GM18505 (cell line): ENCODE measurements at regions not wholly inside any gene's neighbourhood (a gene's known extent, or its start where the extent isn't known, plus 50 kb on each side); places are given as distances from the start of the nearest gene placed in this dataset.

ENCODE experiments used
- ATAC-seq: cut with Tn5 transposase; IDR thresholded peaks from one replicate; pipeline ENCODE4 v1.9.1; 2021; ENCODE audit not compliant: unreplicated experiment
- POLR2A ChIP-seq: IDR thresholded peaks from 4 replicates; pipeline ENCODE4 v1.6.1; 2011; ENCODE audit warnings: borderline replicate concordance; ENCODE audit not compliant: insufficient read depth, insufficient read length; ENCODE audit errors: extremely low read depth

DNA sequence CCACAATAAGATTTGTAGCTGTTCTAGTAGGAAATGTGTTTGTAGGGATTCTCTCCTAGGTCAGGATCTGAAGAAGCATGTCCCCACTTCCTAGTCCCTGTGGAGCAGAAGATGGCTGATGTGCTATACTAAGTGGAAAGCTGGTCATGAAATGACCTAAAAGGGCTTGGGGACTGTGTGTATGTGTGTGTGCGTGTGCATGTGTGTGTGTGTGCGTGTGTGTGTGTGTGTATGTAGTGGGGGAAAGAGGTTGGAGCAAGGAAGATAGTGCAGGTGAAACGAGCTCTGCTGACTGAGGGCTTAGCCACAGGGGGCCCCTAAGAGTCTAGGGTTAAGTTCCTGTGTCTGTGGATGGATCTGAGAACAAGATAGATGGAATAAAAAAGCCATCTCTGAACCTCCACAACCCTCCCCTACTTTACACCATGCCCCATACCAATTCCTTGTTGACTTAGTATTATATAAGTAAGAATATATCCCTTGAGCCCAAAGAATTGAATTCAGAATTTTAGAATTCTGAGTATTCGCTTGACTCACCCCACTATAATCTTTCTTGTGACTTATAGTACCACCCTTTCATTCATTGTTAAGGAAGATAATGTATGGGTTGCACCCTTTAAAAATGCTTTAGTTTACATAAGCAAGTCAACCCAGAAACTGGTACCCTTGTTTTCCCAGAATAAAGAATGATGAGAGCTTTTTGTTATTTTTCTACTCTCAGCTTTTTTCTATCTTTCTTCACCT is 96.1 kb downstream of the RPL22L1 start:
- TF ChIP-seq POLR2A = no peak
- ATAC-seq = no peak

- no peak for TF ChIP-seq POLR2A
- ATAC-seq = no peak
These were observed 97.8 kb downstream of the RPL22L1 start for GRCh38 chr3:170772175-170772574.

DNA sequence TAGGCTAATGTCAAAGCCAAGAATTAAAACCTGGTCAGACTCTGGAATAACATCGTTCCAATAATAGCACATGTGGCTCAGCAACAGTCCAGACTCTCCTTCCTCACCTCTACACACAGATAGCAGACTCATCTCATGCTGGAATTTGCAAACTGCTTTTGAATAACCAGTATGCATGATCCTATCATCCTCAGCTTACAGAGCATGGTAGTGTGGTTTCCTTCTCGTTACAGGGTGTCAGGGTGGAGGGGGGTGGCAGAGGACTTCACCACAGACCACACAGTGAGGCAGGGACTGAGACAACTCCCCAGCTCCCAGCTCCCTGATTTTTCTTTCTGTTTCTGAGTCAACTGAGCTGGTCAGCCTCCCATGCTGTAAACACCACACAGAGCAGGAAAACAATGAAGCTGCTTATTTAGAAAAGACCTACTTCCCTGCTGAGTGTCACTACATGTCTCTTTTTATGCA is 101.6 kb downstream of the RPL22L1 start:
- ATAC-seq = no peak
- TF ChIP-seq POLR2A = no peak

DNA sequence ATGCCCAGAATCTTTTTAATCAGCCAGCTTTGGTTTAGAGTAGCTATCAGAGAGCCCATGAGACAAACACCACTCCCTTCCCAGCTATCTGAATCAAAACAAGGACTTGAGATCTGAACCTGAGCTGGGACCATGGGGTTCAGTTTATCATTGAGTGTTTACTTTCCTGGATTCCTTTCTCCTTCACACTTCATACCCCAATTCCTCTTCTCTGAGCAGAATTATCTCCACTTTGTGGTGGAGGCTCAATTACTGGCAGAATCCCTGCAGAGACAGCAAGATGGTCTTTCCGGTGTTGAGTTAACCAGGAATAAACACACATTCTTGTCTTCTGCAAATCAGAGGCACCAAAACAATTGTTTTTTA is 102.4 kb downstream of the RPL22L1 start:
- TF ChIP-seq POLR2A = no peak

GRCh38 chr3:170766823-170767575 is 103.0 kb downstream of the RPL22L1 start:
- ATAC-seq = no peak
- TF ChIP-seq POLR2A = no peak

More for the DNA sequence above, 102.4 kb downstream of the RPL22L1 start:
- no peak for ATAC-seq

DNA sequence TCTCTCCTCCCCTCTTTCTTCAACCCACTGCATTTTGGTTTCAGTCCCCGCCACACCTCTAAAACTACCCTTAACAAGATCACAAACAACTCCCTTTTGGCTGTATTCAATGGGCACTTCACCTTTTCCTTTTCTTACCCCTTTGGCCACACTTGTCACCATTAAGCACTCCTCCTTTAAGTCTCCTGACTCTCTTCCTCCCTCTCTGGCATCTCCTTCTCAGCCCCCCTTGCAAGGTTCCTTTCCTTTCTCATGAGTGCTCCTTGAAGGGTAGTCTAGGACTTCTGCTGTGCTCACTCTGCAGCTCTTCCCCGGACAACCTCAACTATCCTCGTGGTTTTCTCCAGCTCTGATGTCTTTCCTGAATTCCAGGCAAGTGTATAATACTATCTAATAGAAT is 103.7 kb downstream of the RPL22L1 start:
- no peak for TF ChIP-seq POLR2A
- no peak for ATAC-seq

GRCh38 chr3:170765419-170766078 is 104.4 kb downstream of the RPL22L1 start:
- ATAC-seq = no peak
- TF ChIP-seq POLR2A = no peak

DNA sequence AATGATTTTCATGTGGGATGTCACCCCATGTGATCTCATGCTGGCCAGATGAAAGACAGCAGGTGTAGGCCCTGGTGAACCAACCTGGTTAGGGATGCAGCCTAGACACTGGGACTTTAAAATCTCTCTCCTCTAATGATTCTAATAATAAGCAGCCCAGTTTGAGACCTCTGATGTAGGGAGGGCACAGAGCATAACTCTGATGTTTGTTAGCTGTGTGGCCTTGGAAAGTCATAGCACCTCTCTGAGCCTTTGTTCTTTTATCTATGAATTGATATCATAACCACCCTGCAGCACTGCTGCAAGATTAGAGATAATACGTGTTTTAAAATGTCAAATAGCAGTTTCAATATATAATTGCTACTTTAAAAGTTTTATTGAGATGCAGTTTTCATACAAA is 106.0 kb downstream of the RPL22L1 start:
- ATAC-seq = no peak
- no peak for TF ChIP-seq POLR2A

- ATAC-seq = no peak
- TF ChIP-seq POLR2A = no peak
These were observed 107.9 kb downstream of the RPL22L1 start for GRCh38 chr3:170762064-170762463.

DNA sequence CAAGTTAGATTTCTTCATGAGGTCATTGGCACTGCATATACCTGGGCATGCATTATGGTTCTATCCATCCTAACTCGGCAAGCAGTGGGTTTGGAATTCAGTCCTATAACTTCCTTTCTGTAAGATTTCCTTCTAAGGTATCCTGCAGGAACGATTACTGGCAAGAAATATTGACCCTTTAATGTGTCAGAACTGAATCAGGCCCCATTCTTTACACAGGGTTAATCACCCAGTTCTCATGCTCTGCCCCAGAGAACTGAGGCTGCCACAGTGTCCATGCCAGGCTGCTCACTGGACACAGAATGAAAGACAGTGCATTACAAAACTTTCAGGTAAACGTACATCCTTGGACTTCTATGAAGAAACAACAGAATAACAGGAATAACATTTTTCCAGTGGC is 108.9 kb downstream of the RPL22L1 start:
- TF ChIP-seq POLR2A = no peak
- ATAC-seq = no peak

DNA sequence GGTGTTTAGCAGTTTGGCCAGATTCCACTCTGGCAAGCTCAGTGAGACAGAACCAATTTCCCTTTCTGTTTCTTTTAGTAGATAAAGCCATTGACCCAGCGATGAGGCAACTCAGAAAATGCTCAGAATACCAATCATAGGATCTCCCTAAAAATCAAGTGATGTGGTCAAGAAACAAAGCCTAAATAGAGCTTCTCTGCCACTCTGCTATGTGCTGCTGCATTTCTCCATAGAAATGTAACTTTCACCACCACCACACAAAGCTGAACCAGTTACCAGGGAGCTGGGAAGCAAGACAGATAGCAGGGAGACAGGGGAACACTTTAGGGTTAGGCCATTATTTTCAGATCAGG is 109.8 kb downstream of the RPL22L1 start:
- no peak for ATAC-seq
- no peak for TF ChIP-seq POLR2A

GRCh38 chr3:170759511-170760173 is 110.4 kb downstream of the RPL22L1 start:
- no peak for TF ChIP-seq POLR2A
- no peak for ATAC-seq

- no peak for TF ChIP-seq POLR2A
- no peak for ATAC-seq
These were observed 113.0 kb downstream of the RPL22L1 start for GRCh38 chr3:170757038-170757437.
